ENCODE measurements at regions not wholly inside any gene's neighbourhood (a gene's known extent, or its start where the extent isn't known, plus 50 kb on each side); places are given as distances from the start of the nearest gene placed in this dataset.
"Not testable (repeated sequence)": the region's sequence is repeated elsewhere in the genome, so short reads cannot be mapped to it uniquely, and the experiment has no call there.

GRCh38 chr14:27409944-27410343, 812.1 kb upstream of the NOVA1 start:
- no peak for DNase-seq

- no peak for DNase-seq
Observed at GRCh38 chr14:27410981-27411380, 813.1 kb upstream of the NOVA1 start.

- DNase-seq = no peak
Observed at GRCh38 chr14:27427796-27428195, 830.0 kb upstream of the NOVA1 start.

GRCh38 chr14:27435923-27436670, 838.3 kb upstream of the NOVA1 start:
- no peak for DNase-seq

- no peak for DNase-seq
Observed at GRCh38 chr14:27484633-27485032, 886.8 kb upstream of the NOVA1 start.

GRCh38 chr14:27485193-27485592, 887.4 kb upstream of the NOVA1 start:
- no peak for DNase-seq

GRCh38 chr14:27506272-27506671, 908.4 kb upstream of the NOVA1 start:
- DNase-seq = no peak

GRCh38 chr14:27528328-27528727, 930.5 kb upstream of the NOVA1 start:
- peak; percentile 89 for DNase-seq

- DNase-seq = no peak
Observed at GRCh38 chr14:27536748-27537147, 938.9 kb upstream of the NOVA1 start.

- no peak for DNase-seq
Observed at GRCh38 chr14:27546111-27546510, 948.3 kb upstream of the NOVA1 start.

- DNase-seq = no peak
Observed at GRCh38 chr14:27553790-27554189, 956.0 kb upstream of the NOVA1 start.

GRCh38 chr14:27557445-27557844, 959.6 kb upstream of the NOVA1 start:
- DNase-seq = no peak

GRCh38 chr14:27559848-27560247, 962.0 kb upstream of the NOVA1 start:
- no peak for DNase-seq

GRCh38 chr14:27566843-27567382, 969.1 kb upstream of the NOVA1 start:
- DNase-seq = no peak

- DNase-seq = no peak
Observed at GRCh38 chr14:27573018-27573417, 975.2 kb upstream of the NOVA1 start.

GRCh38 chr14:27587103-27587502, 989.3 kb upstream of the NOVA1 start:
- no peak for DNase-seq

- no peak for DNase-seq
Observed at GRCh38 chr14:27605282-27605681, 1007.4 kb upstream of the NOVA1 start.

GRCh38 chr14:27608377-27608776, 1010.5 kb upstream of the NOVA1 start:
- no peak for DNase-seq

GRCh38 chr14:27612121-27612520, 1014.3 kb upstream of the NOVA1 start:
- DNase-seq = no peak

GRCh38 chr14:27613102-27613501, 1015.3 kb upstream of the NOVA1 start:
- no peak for DNase-seq

GRCh38 chr14:27623782-27624181, 1025.9 kb upstream of the NOVA1 start:
- DNase-seq = no peak

- DNase-seq = peak; percentile 74
Observed at GRCh38 chr14:27634056-27634970, 1036.5 kb upstream of the NOVA1 start.

- DNase-seq = not testable (repeated sequence)
Observed at GRCh38 chr14:27640688-27641087, 1042.9 kb upstream of the NOVA1 start.

All from NCI-H1694 treated with DMSO at 0.1 percent for 48 hours (cell line).